GM18858 (cell line): ENCODE measurements at regions not wholly inside any gene's neighbourhood (a gene's known extent, or its start where the extent isn't known, plus 50 kb on each side); places are given as distances from the start of the nearest gene placed in this dataset.
"Not testable (repeated sequence)": the region's sequence is repeated elsewhere in the genome, so short reads cannot be mapped to it uniquely, and the experiment has no call there.

ENCODE experiments used
- ATAC-seq: cut with Tn5 transposase; IDR thresholded peaks from one replicate; pipeline ENCODE4 v1.9.1; 2021; ENCODE audit not compliant: unreplicated experiment

GRCh38 chr13:58597552-58597951 is 966.0 kb downstream of the PCDH17 start:
- no peak for ATAC-seq

- no peak for ATAC-seq
Observed at GRCh38 chr13:58598241-58598640, 966.7 kb downstream of the PCDH17 start.

- ATAC-seq, result no peak
Observed at GRCh38 chr13:58611117-58611516, 979.6 kb downstream of the PCDH17 start.

GRCh38 chr13:58617880-58618665 is 986.5 kb downstream of the PCDH17 start:
- no peak for ATAC-seq

- ATAC-seq, result no peak
Observed at GRCh38 chr13:58619396-58620113, 988.0 kb downstream of the PCDH17 start.

GRCh38 chr13:58620176-58620575 is 988.6 kb downstream of the PCDH17 start:
- ATAC-seq, result no peak

GRCh38 chr13:58625703-58626389 is 994.3 kb downstream of the PCDH17 start:
- no peak for ATAC-seq

- ATAC-seq, result no peak
Observed at GRCh38 chr13:58630794-58631193, 999.2 kb downstream of the PCDH17 start.

GRCh38 chr13:58633226-58633625 is 1001.7 kb downstream of the PCDH17 start:
- no peak for ATAC-seq

- ATAC-seq, result no peak
Observed at GRCh38 chr13:58655086-58655485, 1023.5 kb downstream of the PCDH17 start.

- ATAC-seq, result no peak
Observed at GRCh38 chr13:58660826-58661225, 1029.3 kb downstream of the PCDH17 start.

GRCh38 chr13:58666331-58666730 is 1034.8 kb downstream of the PCDH17 start:
- ATAC-seq, result no peak

GRCh38 chr13:58667096-58667495 is 1035.6 kb downstream of the PCDH17 start:
- no peak for ATAC-seq

GRCh38 chr13:58680115-58680514 is 1048.6 kb downstream of the PCDH17 start:
- ATAC-seq, result no peak

- ATAC-seq, result no peak
Observed at GRCh38 chr13:58682616-58683015, 1051.1 kb downstream of the PCDH17 start.

- no peak for ATAC-seq
Observed at GRCh38 chr13:58687148-58687547, 1055.6 kb downstream of the PCDH17 start.

GRCh38 chr13:58698531-58698930 is 1067.0 kb downstream of the PCDH17 start:
- no peak for ATAC-seq

GRCh38 chr13:58704953-58705352 is 1073.4 kb downstream of the PCDH17 start:
- ATAC-seq, result no peak

GRCh38 chr13:58706421-58706820 is 1074.9 kb downstream of the PCDH17 start:
- no peak for ATAC-seq

- no peak for ATAC-seq
Observed at GRCh38 chr13:58712191-58712590, 1080.6 kb downstream of the PCDH17 start.

- not testable (repeated sequence) for ATAC-seq
Observed at GRCh38 chr13:58714016-58714415, 1082.5 kb downstream of the PCDH17 start.

GRCh38 chr13:58721273-58721672 is 1089.7 kb downstream of the PCDH17 start:
- no peak for ATAC-seq
